Gastrocnemius medialis (tissue), 4 donors: ENCODE measurements at regions not wholly inside any gene's neighbourhood (a gene's known extent, or its start where the extent isn't known, plus 50 kb on each side); places are given as distances from the start of the nearest gene placed in this dataset.

Experiments used
- ATAC-seq, 2 donors: fragments of 150-250 bp; one replicate each; pipeline ENCODE4 v1.9.1; 2016
- DNase-seq, 2 donors: peaks; one replicate each; pipeline ENCODE4 v3.0.0-alpha.2; 2019
- H3K27ac ChIP-seq, 4 donors: fragments of 200-600 bp; sonication (generic); 1 replicate in 1 of 4; 2 replicates in 3 of 4; pipeline ENCODE4 v1.5.1; 2016 to 2018; ENCODE audit warnings: mild to moderate bottlenecking in 2 of 4, moderate library complexity in 1 of 4
- H3K27me3 ChIP-seq, 3 donors: fragments of 200-600 bp; sonication (generic) in 2 of 3; 1 replicate in 1 of 3; 2 replicates in 2 of 3; pipeline versions ENCODE4 v1.5.1 to v1.6.0; 2016 to 2019; ENCODE audit warnings: mild to moderate bottlenecking in 1 of 3, moderate library complexity in 1 of 3
- H3K36me3 ChIP-seq, 2 donors: fragments of 200-600 bp; sonication (generic) in 1 of 2; one replicate each; pipeline ENCODE4 v1.5.1; 2017 to 2018
- H3K4me1 ChIP-seq, 2 donors: fragments of 200-600 bp; sonication (generic) in 1 of 2; one replicate each; pipeline ENCODE4 v1.5.1; 2016 to 2017; ENCODE audit warnings: mild to moderate bottlenecking in 2 of 2
- H3K4me3 ChIP-seq, 4 donors: fragments of 200-600 bp; sonication (generic) in 3 of 4; 1 replicate in 1 of 4; 2 replicates in 3 of 4; pipeline ENCODE4 v1.5.1; 2016 to 2019; ENCODE audit warnings: mild to moderate bottlenecking in 2 of 4
- H3K9me3 ChIP-seq, 3 donors: fragments of 200-600 bp; sonication (generic) in 2 of 3; 1 replicate in 1 of 3; 2 replicates in 2 of 3; pipeline ENCODE4 v1.5.1; 2016 to 2019
- CTCF ChIP-seq, 5 experiments: fragments of 450-650 bp in 3 of 5; fragments of 200-600 bp in 2 of 5; sonication (generic) in 2 of 5; IDR thresholded peaks in 4 of 5; conservative IDR thresholded peaks in 1 of 5; 1 replicate in 4 of 5; 2 replicates in 1 of 5; pipeline ENCODE4 v1.5.1; 2016 to 2019; ENCODE audit warnings: antibody characterized with exemption in 5 of 5, mild to moderate bottlenecking in 3 of 5, moderate library complexity in 3 of 5
- POLR2A ChIP-seq, 2 donors: fragments of 450-650 bp; IDR thresholded peaks; one replicate each; pipeline ENCODE4 v1.6.1; 2017; ENCODE audit warnings: antibody characterized with exemption in 2 of 2, mild to moderate bottlenecking in 2 of 2, moderate library complexity in 2 of 2
- in situ Hi-C, 4 donors: fragments of 200-750 bp; cut with MboI; loops; one replicate each; pipeline versions ENCODE4 v1.15.0 to v1.8.0; 2017; ENCODE audit warnings: low sequenced_read_pairs in 4 of 4
- intact Hi-C: fragments of 100-400 bp; cut with DNase I; formaldehyde crosslinking; loops from one replicate; pipeline ENCODE4 v1.15.1; 2023; ENCODE audit warnings: low total_unique reads

- DNase-seq = no peak
- H3K27ac ChIP-seq = no peak overlapping the region
- no peaks in the 10 kb centered on the region for H3K4me1 ChIP-seq
- no peaks in the 10 kb centered on the region for H3K27me3 ChIP-seq
- no peaks in the 10 kb centered on the region for H3K36me3 ChIP-seq
- ATAC-seq = no peak
- in situ Hi-C loops (no loop called here), intact Hi-C loops (no loop called here)
- TF ChIP-seq CTCF (IDR thresholded peaks at IDR 0.05 in 4 of 5, conservative IDR thresholded peaks at IDR 0.05 in 1 of 5) = no peak
- no peak for TF ChIP-seq POLR2A (IDR thresholded peaks at IDR 0.05)
- no peaks in the 10 kb centered on the region for H3K9me3 ChIP-seq
- no peak overlapping the region for H3K4me3 ChIP-seq
Observed at GRCh38 chr10:64523065-64523759, 1002.0 kb downstream of the REEP3 start.

GRCh38 chr10:64528294-64529002 lies 1007.2 kb downstream of the REEP3 start:
- Histone ChIP-seq H3K27ac (no peak overlapping the region), H3K36me3 (no peaks in the 10 kb centered on the region), H3K4me1 (no peaks in the 10 kb centered on the region), H3K4me3 (no peak overlapping the region), H3K27me3 (no peaks in the 10 kb centered on the region), H3K9me3 (no peaks in the 10 kb centered on the region)
- intact Hi-C loops = no loop called here
- ATAC-seq (no peak), DNase-seq (no peak)
- no peak for TF ChIP-seq CTCF (IDR thresholded peaks at IDR 0.05 in 4 of 5, conservative IDR thresholded peaks at IDR 0.05 in 1 of 5)
- no peak for TF ChIP-seq POLR2A (IDR thresholded peaks at IDR 0.05)
- in situ Hi-C loops = no loop called here

GRCh38 chr10:64529003-64529350 lies 1007.8 kb downstream of the REEP3 start:
- H3K9me3 ChIP-seq = no peaks in the 10 kb centered on the region
- H3K4me1 ChIP-seq = no peaks in the 10 kb centered on the region
- no peak overlapping the region for H3K4me3 ChIP-seq
- DNase-seq (no peak), ATAC-seq (no peak)
- H3K27me3 ChIP-seq = no peaks in the 10 kb centered on the region
- intact Hi-C loops = no loop called here
- no peaks in the 10 kb centered on the region for H3K36me3 ChIP-seq
- in situ Hi-C loops = no loop called here
- H3K27ac ChIP-seq = no peak overlapping the region
- no peak for TF ChIP-seq CTCF (IDR thresholded peaks at IDR 0.05 in 4 of 5, conservative IDR thresholded peaks at IDR 0.05 in 1 of 5)
- no peak for TF ChIP-seq POLR2A (IDR thresholded peaks at IDR 0.05)

- intact Hi-C loops (no loop called here), in situ Hi-C loops (no loop called here)
- no peak for TF ChIP-seq POLR2A (IDR thresholded peaks at IDR 0.05)
- TF ChIP-seq CTCF (IDR thresholded peaks at IDR 0.05 in 4 of 5, conservative IDR thresholded peaks at IDR 0.05 in 1 of 5) = no peak
- DNase-seq (no peak), ATAC-seq (no peak)
- Histone ChIP-seq H3K9me3 (no peaks in the 10 kb centered on the region), H3K27me3 (no peaks in the 10 kb centered on the region), H3K4me1 (no peaks in the 10 kb centered on the region), H3K4me3 (no peak overlapping the region), H3K36me3 (no peaks in the 10 kb centered on the region), H3K27ac (no peak overlapping the region)
Observed at GRCh38 chr10:64534616-64535015, 1013.4 kb downstream of the REEP3 start.
